ENCODE measurements at regions not wholly inside any gene's neighbourhood (a gene's known extent, or its start where the extent isn't known, plus 50 kb on each side); places are given as distances from the start of the nearest gene placed in this dataset.
"Not testable (repeated sequence)": the region's sequence is repeated elsewhere in the genome, so short reads cannot be mapped to it uniquely, and the experiment has no call there.

- Mint-ChIP-seq H3K27ac (no peak overlapping the region), H3K4me1 (no peaks in the 10 kb centered on the region), H3K9me3 (peaks cover 4 to 12% of the 10 kb centered on the region in 2 donors), H3K27me3 (no peaks in the 10 kb centered on the region), H3K4me3 (no peak overlapping the region)
- DNase-seq (no peak), ATAC-seq (no peak)
These were observed 506.2 kb downstream of the GABRG2 start for GRCh38 chr5:162573758-162574157.

GRCh38 chr5:162591724-162592123 lies 524.2 kb downstream of the GABRG2 start:
- no peak for DNase-seq
- H3K4me3 Mint-ChIP-seq = no peak overlapping the region
- no peak overlapping the region for H3K27ac Mint-ChIP-seq
- no peaks in the 10 kb centered on the region for H3K4me1 Mint-ChIP-seq
- no peaks in the 10 kb centered on the region for H3K27me3 Mint-ChIP-seq
- no peak for ATAC-seq
- H3K9me3 Mint-ChIP-seq = peaks cover 2 to 12% of the 10 kb centered on the region in 2 donors

GRCh38 chr5:162593881-162594280 lies 526.3 kb downstream of the GABRG2 start:
- no peak for ATAC-seq
- Mint-ChIP-seq H3K27me3 (no peaks in the 10 kb centered on the region), H3K4me1 (no peaks in the 10 kb centered on the region), H3K9me3 (peaks cover 8 to 15% of the 10 kb centered on the region in 2 donors), H3K27ac (no peak overlapping the region), H3K4me3 (no peak overlapping the region)
- DNase-seq = no peak

- Mint-ChIP-seq H3K4me3 (no peak overlapping the region), H3K4me1 (no peaks in the 10 kb centered on the region), H3K27me3 (no peaks in the 10 kb centered on the region), H3K27ac (no peak overlapping the region), H3K9me3 (peaks cover 3 to 33% of the 10 kb centered on the region in 2 donors)
- no peak for ATAC-seq
- no peak for DNase-seq
These were observed 536.0 kb downstream of the GABRG2 start for GRCh38 chr5:162603443-162604070.

- Mint-ChIP-seq H3K4me3 (no peak overlapping the region), H3K9me3 (peaks cover 16% of the 10 kb centered on the region in 2 donors), H3K27me3 (no peaks in the 10 kb centered on the region), H3K27ac (no peak overlapping the region), H3K4me1 (no peaks in the 10 kb centered on the region)
- DNase-seq (no peak), ATAC-seq (no peak)
These were observed 540.3 kb downstream of the GABRG2 start for GRCh38 chr5:162607879-162608278.

- H3K9me3 Mint-ChIP-seq = peaks cover 8 to 24% of the 10 kb centered on the region in 2 donors
- H3K4me1 Mint-ChIP-seq, ATAC-seq, H3K4me3 Mint-ChIP-seq, DNase-seq, H3K27ac Mint-ChIP-seq, H3K27me3 Mint-ChIP-seq: not testable (repeated sequence)
These were observed 554.2 kb downstream of the GABRG2 start for GRCh38 chr5:162621726-162622263.

GRCh38 chr5:162624110-162624509 lies 556.5 kb downstream of the GABRG2 start:
- Mint-ChIP-seq H3K27ac (no peak overlapping the region), H3K27me3 (no peaks in the 10 kb centered on the region), H3K9me3 (peaks cover 21 to 26% of the 10 kb centered on the region in 2 donors), H3K4me1 (no peaks in the 10 kb centered on the region), H3K4me3 (no peak overlapping the region)
- DNase-seq = no peak
- no peak for ATAC-seq

GRCh38 chr5:162637481-162637880 lies 569.9 kb downstream of the GABRG2 start:
- H3K4me1 Mint-ChIP-seq = no peaks in the 10 kb centered on the region
- ATAC-seq = no peak

GRCh38 chr5:162638849-162639248 lies 571.3 kb downstream of the GABRG2 start:
- DNase-seq = no peak
- Mint-ChIP-seq H3K27ac (no peak overlapping the region), H3K4me1 (no peaks in the 10 kb centered on the region), H3K27me3 (no peaks in the 10 kb centered on the region), H3K4me3 (no peak overlapping the region), H3K9me3 (peaks cover 15 to 23% of the 10 kb centered on the region in 2 donors)
- ATAC-seq = no peak

More at GRCh38 chr5:162637481-162637880, 569.9 kb downstream of the GABRG2 start:
- H3K4me3 Mint-ChIP-seq = no peak overlapping the region
- peaks cover 13 to 25% of the 10 kb centered on the region in 2 donors for H3K9me3 Mint-ChIP-seq
- no peak overlapping the region for H3K27ac Mint-ChIP-seq
- no peak for DNase-seq
- no peaks in the 10 kb centered on the region for H3K27me3 Mint-ChIP-seq

- H3K9me3 Mint-ChIP-seq = peaks cover 0 to 18% of the 10 kb centered on the region in 2 donors
- H3K4me3 Mint-ChIP-seq = no peak overlapping the region
- no peak overlapping the region for H3K27ac Mint-ChIP-seq
- DNase-seq = no peak
- no peaks in the 10 kb centered on the region for H3K27me3 Mint-ChIP-seq
- H3K4me1 Mint-ChIP-seq = no peaks in the 10 kb centered on the region
- ATAC-seq = no peak
These were observed 573.7 kb downstream of the GABRG2 start for GRCh38 chr5:162641142-162641813.

- DNase-seq (no peak), ATAC-seq (no peak)
- H3K4me3 Mint-ChIP-seq = no peak overlapping the region
- H3K4me1 Mint-ChIP-seq = no peaks in the 10 kb centered on the region
- H3K27ac Mint-ChIP-seq = no peak overlapping the region
- H3K9me3 Mint-ChIP-seq = peaks cover 16% of the 10 kb centered on the region in 2 donors
- H3K27me3 Mint-ChIP-seq = no peaks in the 10 kb centered on the region
These were observed 587.3 kb downstream of the GABRG2 start for GRCh38 chr5:162654661-162655405.

GRCh38 chr5:162657076-162657475 lies 589.5 kb downstream of the GABRG2 start:
- no peak for ATAC-seq
- Mint-ChIP-seq H3K4me3 (no peak overlapping the region), H3K27me3 (no peaks in the 10 kb centered on the region), H3K4me1 (no peaks in the 10 kb centered on the region), H3K9me3 (peaks cover 6 to 7% of the 10 kb centered on the region in 2 donors), H3K27ac (no peak overlapping the region)
- no peak for DNase-seq

GRCh38 chr5:162664846-162665245 lies 597.3 kb downstream of the GABRG2 start:
- Mint-ChIP-seq H3K27me3 (no peaks in the 10 kb centered on the region), H3K9me3 (no peaks in the 10 kb centered on the region), H3K4me1 (no peaks in the 10 kb centered on the region), H3K4me3 (no peak overlapping the region), H3K27ac (no peak overlapping the region)
- ATAC-seq = no peak
- no peak for DNase-seq

- Mint-ChIP-seq H3K27ac (no peak overlapping the region), H3K9me3 (no peaks in the 10 kb centered on the region), H3K27me3 (no peaks in the 10 kb centered on the region), H3K4me1 (no peaks in the 10 kb centered on the region), H3K4me3 (no peak overlapping the region)
- ATAC-seq (no peak), DNase-seq (no peak)
These were observed 601.4 kb downstream of the GABRG2 start for GRCh38 chr5:162668926-162669325.

GRCh38 chr5:162672061-162672460 lies 604.5 kb downstream of the GABRG2 start:
- Mint-ChIP-seq H3K4me3 (no peak overlapping the region), H3K27me3 (no peaks in the 10 kb centered on the region), H3K27ac (no peak overlapping the region), H3K9me3 (peaks cover 0 to 11% of the 10 kb centered on the region in 2 donors), H3K4me1 (no peaks in the 10 kb centered on the region)
- DNase-seq (no peak), ATAC-seq (no peak)

GRCh38 chr5:162683284-162683683 lies 615.7 kb downstream of the GABRG2 start:
- DNase-seq (no peak), ATAC-seq (no peak)
- no peaks in the 10 kb centered on the region for H3K27me3 Mint-ChIP-seq
- no peaks in the 10 kb centered on the region for H3K4me1 Mint-ChIP-seq
- H3K9me3 Mint-ChIP-seq = peaks cover 14 to 31% of the 10 kb centered on the region in 2 donors
- no peak overlapping the region for H3K27ac Mint-ChIP-seq
- H3K4me3 Mint-ChIP-seq = no peak overlapping the region

All from stimulated activated naive CD8-positive, alpha-beta T cell treated with anti-CD3 and anti-CD28 coated beads, Interleukin-15, amount 100 ng/mL, for 72 hours (primary cell).